ENCODE measurements at regions not wholly inside any gene's neighbourhood (a gene's known extent, or its start where the extent isn't known, plus 50 kb on each side); places are given as distances from the start of the nearest gene placed in this dataset.

DNA sequence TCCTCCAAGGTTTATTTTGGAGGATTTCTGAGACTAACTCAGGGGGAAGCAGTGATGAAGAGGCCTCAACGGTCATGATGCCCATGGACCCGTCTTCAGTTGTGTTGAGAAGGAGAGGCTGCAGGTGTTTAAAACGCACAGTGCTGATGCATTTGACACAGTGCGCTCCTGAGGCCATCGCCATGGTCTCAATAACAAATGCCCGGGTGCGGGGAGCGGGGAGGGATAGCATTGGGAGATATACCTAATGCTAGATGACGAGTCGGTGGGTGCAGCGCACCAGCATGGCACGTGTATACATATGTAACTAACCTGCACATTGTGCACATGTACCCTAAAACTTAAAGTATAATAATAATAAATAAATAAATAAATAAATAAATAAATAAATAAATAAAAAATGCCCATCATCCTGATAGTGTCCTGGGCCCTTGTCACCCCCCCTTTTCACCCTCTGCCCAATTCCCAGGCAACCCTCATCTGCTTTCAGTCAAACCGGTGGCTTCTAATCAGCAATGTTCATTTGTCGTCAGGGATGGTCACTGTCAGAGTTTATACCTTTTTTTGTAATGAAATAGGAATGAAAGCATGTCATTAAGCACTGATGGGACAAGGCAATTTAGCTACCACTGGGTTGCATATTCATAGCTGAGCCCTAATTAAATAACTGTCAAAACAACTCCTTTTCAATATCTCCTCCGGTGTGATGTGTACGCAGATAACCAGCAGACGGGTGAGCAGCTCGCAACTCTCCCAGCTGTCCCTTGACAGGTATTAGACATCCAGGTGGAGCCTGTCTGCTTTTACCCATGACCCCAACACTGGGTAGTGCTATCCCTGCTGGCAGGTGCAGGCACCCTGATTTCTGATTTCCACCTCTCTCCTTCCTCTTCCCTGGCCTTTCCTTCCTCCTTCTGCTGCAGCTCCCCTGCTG lies 95.9 kb downstream of the KCNF1 start:
- no peak for FAIRE-seq
- intact Hi-C loops (cut with DNase I) = no loop called here

DNA sequence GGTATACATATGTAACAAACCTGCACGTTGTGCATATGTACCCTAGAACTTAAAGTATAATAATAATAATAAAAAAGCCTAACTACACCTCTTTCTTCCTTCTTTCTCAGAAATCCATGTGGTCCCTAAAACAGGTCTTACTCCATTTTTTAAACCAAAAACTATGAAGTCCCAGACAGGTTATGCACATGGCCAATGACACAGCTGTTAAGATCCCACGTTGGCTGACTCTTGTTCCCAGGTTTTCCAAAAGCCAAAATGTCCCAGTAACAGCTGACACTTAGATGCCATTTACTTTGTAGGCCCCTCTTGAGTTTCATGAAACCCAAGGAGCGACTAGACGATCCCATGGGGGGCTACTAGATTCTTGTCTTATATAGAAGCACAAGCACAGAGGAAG lies 97.0 kb downstream of the KCNF1 start:
- FAIRE-seq = no peak
- Histone ChIP-seq H3K27me3 (ENCODE audit: control insufficient read depth, insufficient read depth, low read length) (no peaks in the 10 kb centered on the region), H3K36me3 (ENCODE audit: control insufficient read depth in 2 of 3, insufficient read depth in 3 of 3, low read length in 3 of 3) (no peaks in the 10 kb centered on the region), H3K4me1 (ENCODE audit: control insufficient read depth in 2 of 3, insufficient read depth in 2 of 3, low read depth in 1 of 3, low read length in 3 of 3) (no peaks in the 10 kb centered on the region), H3K9me3 (ENCODE audit: control insufficient read depth in 2 of 3, insufficient read depth in 1 of 3, low read length in 3 of 3) (peaks cover 0 to 7% (median 3%) of the 10 kb centered on the region in 3 donors), H3K27ac (ENCODE audit: low read depth in 2 of 2, low read length in 2 of 2) (no peak overlapping the region), H3K4me3 (ENCODE audit: low read length in 3 of 3) (no peak overlapping the region), H3K9ac (ENCODE audit: low read length in 3 of 3) (no peak overlapping the region)
- no peak for DNase-seq
- TF ChIP-seq, protein P1, sequence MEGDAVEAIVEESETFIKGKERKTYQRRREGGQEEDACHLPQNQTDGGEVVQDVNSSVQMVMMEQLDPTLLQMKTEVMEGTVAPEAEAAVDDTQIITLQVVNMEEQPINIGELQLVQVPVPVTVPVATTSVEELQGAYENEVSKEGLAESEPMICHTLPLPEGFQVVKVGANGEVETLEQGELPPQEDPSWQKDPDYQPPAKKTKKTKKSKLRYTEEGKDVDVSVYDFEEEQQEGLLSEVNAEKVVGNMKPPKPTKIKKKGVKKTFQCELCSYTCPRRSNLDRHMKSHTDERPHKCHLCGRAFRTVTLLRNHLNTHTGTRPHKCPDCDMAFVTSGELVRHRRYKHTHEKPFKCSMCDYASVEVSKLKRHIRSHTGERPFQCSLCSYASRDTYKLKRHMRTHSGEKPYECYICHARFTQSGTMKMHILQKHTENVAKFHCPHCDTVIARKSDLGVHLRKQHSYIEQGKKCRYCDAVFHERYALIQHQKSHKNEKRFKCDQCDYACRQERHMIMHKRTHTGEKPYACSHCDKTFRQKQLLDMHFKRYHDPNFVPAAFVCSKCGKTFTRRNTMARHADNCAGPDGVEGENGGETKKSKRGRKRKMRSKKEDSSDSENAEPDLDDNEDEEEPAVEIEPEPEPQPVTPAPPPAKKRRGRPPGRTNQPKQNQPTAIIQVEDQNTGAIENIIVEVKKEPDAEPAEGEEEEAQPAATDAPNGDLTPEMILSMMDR (IDR thresholded peaks at IDR 0.05; ENCODE audit: borderline replicate concordance, extremely low read depth, insufficient read depth) = no peak
- intact Hi-C loops (cut with DNase I) = no loop called here

More for the DNA sequence above, 95.9 kb downstream of the KCNF1 start:
- TF ChIP-seq, protein P1 (IDR thresholded peaks at IDR 0.05; ENCODE audit: borderline replicate concordance, extremely low read depth, insufficient read depth) = no peak
- no peaks in the 10 kb centered on the region for H3K27me3 ChIP-seq (ENCODE audit: control insufficient read depth, insufficient read depth, low read length)
- no peak for DNase-seq
- no peak overlapping the region for H3K27ac ChIP-seq (ENCODE audit: low read depth in 2 of 2, low read length in 2 of 2)
- H3K4me1 ChIP-seq (ENCODE audit: control insufficient read depth in 2 of 3, insufficient read depth in 2 of 3, low read depth in 1 of 3, low read length in 3 of 3) = no peaks in the 10 kb centered on the region
- H3K4me3 ChIP-seq (ENCODE audit: low read length in 3 of 3) = no peak overlapping the region
- H3K9me3 ChIP-seq (ENCODE audit: control insufficient read depth in 2 of 3, insufficient read depth in 1 of 3, low read length in 3 of 3) = peaks cover 0 to 7% (median 3%) of the 10 kb centered on the region in 3 donors
- H3K9ac ChIP-seq (ENCODE audit: low read length in 3 of 3) = no peak overlapping the region
- no peaks in the 10 kb centered on the region for H3K36me3 ChIP-seq (ENCODE audit: control insufficient read depth in 2 of 3, insufficient read depth in 3 of 3, low read length in 3 of 3)

DNA sequence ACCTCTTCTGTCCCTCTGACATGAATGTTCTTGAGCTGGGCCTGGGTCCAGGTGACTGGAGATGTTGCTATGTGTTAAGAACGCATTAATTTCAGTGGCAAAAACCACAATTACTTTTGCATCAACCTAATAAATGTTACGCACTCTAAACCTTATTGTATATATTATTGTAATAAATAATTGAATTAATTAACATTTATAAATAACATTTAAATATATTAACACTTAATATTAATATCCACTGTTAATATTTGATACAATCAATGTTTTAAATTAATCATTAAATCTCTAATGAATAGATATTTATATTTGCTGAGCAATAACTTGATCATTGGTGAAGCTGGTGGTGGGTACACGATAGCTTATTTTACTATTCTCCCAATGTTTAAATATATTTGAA lies 97.4 kb downstream of the KCNF1 start:
- DNase-seq = no peak
- Histone ChIP-seq H3K27me3 (ENCODE audit: control insufficient read depth, insufficient read depth, low read length) (no peaks in the 10 kb centered on the region), H3K36me3 (ENCODE audit: control insufficient read depth in 2 of 3, insufficient read depth in 3 of 3, low read length in 3 of 3) (no peaks in the 10 kb centered on the region), H3K4me1 (ENCODE audit: control insufficient read depth in 2 of 3, insufficient read depth in 2 of 3, low read depth in 1 of 3, low read length in 3 of 3) (no peaks in the 10 kb centered on the region), H3K27ac (ENCODE audit: low read depth in 2 of 2, low read length in 2 of 2) (no peak overlapping the region), H3K4me3 (ENCODE audit: low read length in 3 of 3) (no peak overlapping the region), H3K9ac (ENCODE audit: low read length in 3 of 3) (no peak overlapping the region), H3K9me3 (ENCODE audit: control insufficient read depth in 2 of 3, insufficient read depth in 1 of 3, low read length in 3 of 3) (peaks cover 0 to 7% (median 3%) of the 10 kb centered on the region in 3 donors)
- TF ChIP-seq, protein P1 (IDR thresholded peaks at IDR 0.05; ENCODE audit: borderline replicate concordance, extremely low read depth, insufficient read depth) = no peak
- FAIRE-seq = peak; percentile 42
- intact Hi-C loops (cut with DNase I) = no loop called here
